GM10266 (cell line): ENCODE measurements at regions not wholly inside any gene's neighbourhood (a gene's known extent, or its start where the extent isn't known, plus 50 kb on each side); places are given as distances from the start of the nearest gene placed in this dataset.

ENCODE experiments used
- DNase-seq: peaks from one replicate; pipeline ENCODE4 v3.0.0; 2012; ENCODE audit errors: extremely low spot score
- CTCF ChIP-seq: IDR thresholded peaks from 2 replicates; pipeline ENCODE4 v1.5.1; 2012; ENCODE audit warnings: mild to moderate bottlenecking, low read depth; ENCODE audit not compliant: control insufficient read depth, insufficient read depth; ENCODE audit errors: missing control alignments

GRCh38 chr5:54832045-54832444 lies 153.3 kb downstream of the ESM1 start:
- TF ChIP-seq CTCF, result no peak
- DNase-seq, result no peak

GRCh38 chr5:54831233-54831632 lies 154.2 kb downstream of the ESM1 start:
- no peak for DNase-seq
- no peak for TF ChIP-seq CTCF

GRCh38 chr5:54829676-54830535 lies 155.5 kb downstream of the ESM1 start:
- no peak for TF ChIP-seq CTCF
- DNase-seq, result no peak

GRCh38 chr5:54829102-54829501 lies 156.3 kb downstream of the ESM1 start:
- DNase-seq, result no peak
- no peak for TF ChIP-seq CTCF

- TF ChIP-seq CTCF, result no peak
- DNase-seq, result no peak
Measured at GRCh38 chr5:54828151-54828550, 157.2 kb downstream of the ESM1 start.

- DNase-seq, result no peak
- no peak for TF ChIP-seq CTCF
Measured at GRCh38 chr5:54825005-54825404, 160.4 kb downstream of the ESM1 start.

GRCh38 chr5:54823006-54823405 lies 162.4 kb downstream of the ESM1 start:
- DNase-seq, result no peak
- no peak for TF ChIP-seq CTCF
